Vagina (tissue), 2 donors: ENCODE measurements at regions not wholly inside any gene's neighbourhood (a gene's known extent, or its start where the extent isn't known, plus 50 kb on each side); places are given as distances from the start of the nearest gene placed in this dataset.

Source experiments
- DNase-seq, 2 donors: peaks; one replicate each; pipeline ENCODE4 v3.0.0-alpha.2; 2017; ENCODE audit errors: extremely low spot score in 2 of 2
- H3K27ac ChIP-seq: fragments of 200-600 bp; sonication (generic); one replicate; pipeline ENCODE4 v1.5.1; 2019
- H3K27me3 ChIP-seq: fragments of 200-600 bp; sonication (generic); one replicate; pipeline ENCODE4 v1.5.1; 2019
- H3K36me3 ChIP-seq, 2 donors: fragments of 200-600 bp; sonication (generic); one replicate each; pipeline ENCODE4 v1.5.1; 2017 to 2019
- H3K4me1 ChIP-seq: fragments of 200-600 bp; sonication (generic); one replicate; pipeline ENCODE4 v1.5.1; 2019
- H3K4me3 ChIP-seq, 2 donors: fragments of 200-600 bp; sonication (generic); 1 replicate in 1 of 2; 2 replicates in 1 of 2; pipeline ENCODE4 v1.5.1; 2016 to 2019
- H3K9me3 ChIP-seq: fragments of 200-600 bp; sonication (generic); one replicate; pipeline ENCODE4 v1.5.1; 2019
- POLR2A ChIP-seq, 2 donors: fragments of 450-650 bp; IDR thresholded peaks; one replicate each; pipeline ENCODE4 v1.6.1; 2017; ENCODE audit warnings: antibody characterized with exemption in 2 of 2, mild to moderate bottlenecking in 2 of 2, moderate library complexity in 2 of 2
- POLR2AphosphoS5 ChIP-seq, 2 donors: sonication (generic); formaldehyde crosslinking; IDR thresholded peaks; one replicate each; pipeline ENCODE4 v1.9.0; 2017; ENCODE audit warnings: antibody characterized with exemption in 2 of 2, mild to moderate bottlenecking in 2 of 2, low read depth in 1 of 2; ENCODE audit not compliant: insufficient read depth in 1 of 2
- intact Hi-C: fragments of 100-400 bp; cut with DNase I; formaldehyde crosslinking; loops from one replicate; pipeline ENCODE4 v1.15.1; 2023
- TF ChIP-seq, protein P1 (sequence below), 3 experiments: fragments of 450-650 bp in 2 of 3; fragments of 200-600 bp in 1 of 3; sonication (generic) in 1 of 3; IDR thresholded peaks; one replicate each; pipeline ENCODE4 v1.5.1; 2017 to 2019; ENCODE audit warnings: antibody characterized with exemption in 3 of 3, mild to moderate bottlenecking in 2 of 3, moderate library complexity in 2 of 3

DNA sequence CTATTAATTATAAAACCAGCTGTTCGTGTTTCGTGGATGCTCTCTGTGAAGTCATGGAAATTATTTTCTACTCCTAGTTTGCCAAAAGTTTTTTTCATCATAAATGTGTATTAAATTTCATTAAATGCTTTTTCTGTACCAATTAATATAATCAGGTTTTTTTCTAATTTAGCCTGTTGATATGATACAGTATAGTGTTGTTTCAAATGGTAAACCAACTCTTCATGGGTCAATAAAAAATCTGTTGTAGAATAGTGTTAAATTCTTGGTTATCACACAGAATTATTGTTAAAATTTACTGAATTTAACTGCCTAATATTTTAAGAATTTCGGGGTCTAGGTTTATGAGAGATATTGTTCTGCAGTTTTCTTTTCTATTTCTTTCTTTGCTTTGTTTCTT, 505.9 kb upstream of the MANEA start:
- H3K27me3 ChIP-seq = no peaks in the 10 kb centered on the region
- H3K9me3 ChIP-seq = no peaks in the 10 kb centered on the region
- no peak overlapping the region for H3K4me3 ChIP-seq
- TF ChIP-seq, protein P1, sequence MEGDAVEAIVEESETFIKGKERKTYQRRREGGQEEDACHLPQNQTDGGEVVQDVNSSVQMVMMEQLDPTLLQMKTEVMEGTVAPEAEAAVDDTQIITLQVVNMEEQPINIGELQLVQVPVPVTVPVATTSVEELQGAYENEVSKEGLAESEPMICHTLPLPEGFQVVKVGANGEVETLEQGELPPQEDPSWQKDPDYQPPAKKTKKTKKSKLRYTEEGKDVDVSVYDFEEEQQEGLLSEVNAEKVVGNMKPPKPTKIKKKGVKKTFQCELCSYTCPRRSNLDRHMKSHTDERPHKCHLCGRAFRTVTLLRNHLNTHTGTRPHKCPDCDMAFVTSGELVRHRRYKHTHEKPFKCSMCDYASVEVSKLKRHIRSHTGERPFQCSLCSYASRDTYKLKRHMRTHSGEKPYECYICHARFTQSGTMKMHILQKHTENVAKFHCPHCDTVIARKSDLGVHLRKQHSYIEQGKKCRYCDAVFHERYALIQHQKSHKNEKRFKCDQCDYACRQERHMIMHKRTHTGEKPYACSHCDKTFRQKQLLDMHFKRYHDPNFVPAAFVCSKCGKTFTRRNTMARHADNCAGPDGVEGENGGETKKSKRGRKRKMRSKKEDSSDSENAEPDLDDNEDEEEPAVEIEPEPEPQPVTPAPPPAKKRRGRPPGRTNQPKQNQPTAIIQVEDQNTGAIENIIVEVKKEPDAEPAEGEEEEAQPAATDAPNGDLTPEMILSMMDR (IDR thresholded peaks at IDR 0.05) = no peak
- TF ChIP-seq POLR2A (IDR thresholded peaks at IDR 0.05) = no peak
- TF ChIP-seq POLR2AphosphoS5 (IDR thresholded peaks at IDR 0.05; ENCODE audit: insufficient read depth in 1 of 2, low read depth in 1 of 2) = no peak
- no peak overlapping the region for H3K27ac ChIP-seq
- intact Hi-C loops = no loop called here
- no peaks in the 10 kb centered on the region for H3K4me1 ChIP-seq
- DNase-seq = no peak
- no peaks in the 10 kb centered on the region for H3K36me3 ChIP-seq

DNA sequence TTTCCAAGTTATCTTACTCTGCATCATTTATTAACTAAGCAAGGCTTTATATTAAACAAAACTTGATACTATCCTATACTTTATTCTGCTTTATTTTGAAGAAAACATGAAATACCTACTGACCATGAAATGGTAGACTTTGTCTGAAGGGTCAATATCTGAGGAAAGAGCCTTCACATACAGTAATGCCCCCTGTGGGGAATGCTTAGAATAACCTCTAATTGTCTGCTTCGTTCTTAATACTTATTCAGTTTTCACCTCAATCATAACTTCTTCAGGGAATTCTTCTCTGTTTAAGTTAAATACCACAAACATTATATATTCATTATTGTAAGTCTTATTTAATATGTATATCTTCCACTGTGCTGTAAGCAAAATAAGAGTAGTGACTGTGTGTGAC, 498.9 kb upstream of the MANEA start:
- DNase-seq = no peak
- H3K9me3 ChIP-seq = no peaks in the 10 kb centered on the region
- H3K4me3 ChIP-seq = no peak overlapping the region
- no peak for TF ChIP-seq POLR2AphosphoS5 (IDR thresholded peaks at IDR 0.05; ENCODE audit: insufficient read depth in 1 of 2, low read depth in 1 of 2)
- TF ChIP-seq, protein P1 (IDR thresholded peaks at IDR 0.05) = no peak
- TF ChIP-seq POLR2A (IDR thresholded peaks at IDR 0.05) = no peak
- no peaks in the 10 kb centered on the region for H3K4me1 ChIP-seq
- intact Hi-C loops = no loop called here
- H3K36me3 ChIP-seq = no peaks in the 10 kb centered on the region
- no peaks in the 10 kb centered on the region for H3K27me3 ChIP-seq
- H3K27ac ChIP-seq = no peak overlapping the region

DNA sequence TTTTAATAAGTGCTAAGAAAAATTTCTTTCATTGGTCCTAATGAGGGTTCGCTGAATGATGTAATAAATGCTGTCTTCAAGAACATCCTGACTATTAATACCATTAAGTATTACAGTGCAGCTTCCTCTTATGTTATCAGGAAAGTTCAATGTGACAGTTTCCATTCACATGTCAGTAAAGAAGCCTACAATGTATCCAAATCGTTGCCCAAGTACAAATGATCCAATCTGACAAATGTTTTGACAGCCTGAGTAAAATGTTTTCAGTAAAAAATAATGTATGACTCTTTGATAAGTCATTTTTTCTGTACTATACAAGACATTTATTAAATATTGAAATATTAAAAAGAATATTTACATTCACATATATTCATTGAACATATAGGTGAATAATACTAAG, 496.1 kb upstream of the MANEA start:
- Histone ChIP-seq H3K36me3 (no peaks in the 10 kb centered on the region), H3K27ac (no peak overlapping the region), H3K4me3 (no peak overlapping the region), H3K9me3 (no peaks in the 10 kb centered on the region), H3K4me1 (no peaks in the 10 kb centered on the region), H3K27me3 (no peaks in the 10 kb centered on the region)
- intact Hi-C loops = no loop called here
- no peak for TF ChIP-seq POLR2AphosphoS5 (IDR thresholded peaks at IDR 0.05; ENCODE audit: insufficient read depth in 1 of 2, low read depth in 1 of 2)
- TF ChIP-seq POLR2A (IDR thresholded peaks at IDR 0.05) = no peak
- no peak for DNase-seq

DNA sequence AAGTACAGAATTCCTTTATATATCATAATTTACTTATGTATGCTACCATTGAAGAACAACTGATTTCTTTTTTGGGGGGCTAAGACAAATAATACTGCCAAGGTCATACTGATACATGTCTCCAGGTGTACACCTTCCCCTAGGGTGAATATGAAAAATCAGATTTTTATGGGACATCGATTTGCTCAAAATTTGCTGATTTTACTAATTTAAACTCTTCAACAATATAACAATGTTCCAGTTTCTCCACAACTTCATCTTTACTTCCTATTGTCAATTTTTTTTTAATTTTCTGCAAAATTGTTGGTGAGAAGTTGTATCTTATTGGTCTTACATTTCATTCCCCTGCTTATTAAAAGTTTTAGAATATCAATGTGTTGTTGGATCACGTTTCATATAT, 495.4 kb upstream of the MANEA start:
- DNase-seq = no peak
- Histone ChIP-seq H3K9me3 (no peaks in the 10 kb centered on the region), H3K4me3 (no peak overlapping the region), H3K4me1 (no peaks in the 10 kb centered on the region), H3K27ac (no peak overlapping the region), H3K36me3 (no peaks in the 10 kb centered on the region), H3K27me3 (no peaks in the 10 kb centered on the region)
- intact Hi-C loops = no loop called here
- TF ChIP-seq, protein P1 (IDR thresholded peaks at IDR 0.05) = no peak

DNA sequence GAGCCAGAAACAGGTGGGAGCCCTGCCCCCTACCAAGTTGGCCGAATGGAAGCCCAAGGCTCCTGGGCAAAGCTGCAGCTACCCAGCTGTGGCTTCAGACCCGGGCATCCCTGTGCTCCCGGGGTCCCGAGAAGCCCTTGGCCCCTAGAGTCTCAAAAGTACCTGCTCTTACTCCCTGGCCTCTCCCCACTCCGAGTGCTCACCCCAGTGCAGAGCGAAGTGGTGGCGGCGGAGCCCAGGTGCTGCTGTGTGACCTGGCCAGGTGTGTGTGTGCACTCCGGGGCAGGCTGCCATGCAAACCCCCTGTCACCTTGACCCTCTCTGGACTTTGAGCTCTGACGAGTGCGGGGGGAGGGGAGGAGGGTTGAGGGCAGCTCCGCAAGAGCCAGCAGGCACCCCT, 493.8 kb upstream of the MANEA start:
- H3K4me1 ChIP-seq = no peaks in the 10 kb centered on the region
- intact Hi-C loops = no loop called here
- H3K36me3 ChIP-seq = no peaks in the 10 kb centered on the region

More for the DNA sequence above, 493.8 kb upstream of the MANEA start:
- Histone ChIP-seq H3K27ac (no peak overlapping the region), H3K27me3 (no peaks in the 10 kb centered on the region), H3K9me3 (no peaks in the 10 kb centered on the region), H3K4me3 (no peak overlapping the region)
- no peak for DNase-seq
- TF ChIP-seq POLR2AphosphoS5 (IDR thresholded peaks at IDR 0.05; ENCODE audit: insufficient read depth in 1 of 2, low read depth in 1 of 2) (no peak), POLR2A (IDR thresholded peaks at IDR 0.05) (no peak)
- TF ChIP-seq, protein P1 (IDR thresholded peaks at IDR 0.05) = no peak
